Aorta (tissue), 5 donors: ENCODE measurements at regions not wholly inside any gene's neighbourhood (a gene's known extent, or its start where the extent isn't known, plus 50 kb on each side); places are given as distances from the start of the nearest gene placed in this dataset.
A peak's percentile ranks its signal among the peaks of the same experiment; 100 is the strongest.

Experiments used
- ATAC-seq: fragments of 200-7000 bp; cut with Tn5 transposase; one replicate; pipeline ENCODE4 v1.9.1; 2022; ENCODE audit warnings: moderate library complexity; ENCODE audit not compliant: low FRiP score
- DNase-seq, 2 donors: peaks; one replicate each; pipeline ENCODE4 v3.0.0-alpha.2; 2020
- H3K27ac ChIP-seq, 2 donors: one replicate each; pipeline ENCODE4 v1.5.1; 2013; ENCODE audit warnings: low read length in 2 of 2, mild to moderate bottlenecking in 2 of 2, moderate library complexity in 2 of 2, control low read depth in 1 of 2, inconsistent platforms in 1 of 2, low read depth in 1 of 2
- H3K27me3 ChIP-seq, 2 donors: one replicate each; pipeline ENCODE4 v1.6.1; 2013; ENCODE audit warnings: control low read depth in 1 of 2, low read length in 1 of 2, mild to moderate bottlenecking in 1 of 2, moderate library complexity in 1 of 2; ENCODE audit not compliant: insufficient read depth in 2 of 2, control insufficient read depth in 1 of 2
- H3K36me3 ChIP-seq, 2 donors: one replicate each; pipeline ENCODE4 v1.6.1; 2013; ENCODE audit warnings: control low read depth in 1 of 2, low read length in 1 of 2, mild to moderate bottlenecking in 1 of 2; ENCODE audit not compliant: insufficient read depth in 2 of 2, control insufficient read depth in 1 of 2
- H3K4me1 ChIP-seq, 2 donors: one replicate each; pipeline ENCODE4 v1.6.1; 2013; ENCODE audit warnings: low read length in 2 of 2, control low read depth in 1 of 2, mild to moderate bottlenecking in 1 of 2, moderate library complexity in 1 of 2; ENCODE audit not compliant: insufficient read depth in 2 of 2, control insufficient read depth in 1 of 2
- H3K4me3 ChIP-seq, 2 donors: one replicate each; pipeline ENCODE4 v1.5.1; 2013; ENCODE audit warnings: low read length in 2 of 2, control low read depth in 1 of 2, mild to moderate bottlenecking in 1 of 2
- H3K9me3 ChIP-seq: one replicate; pipeline ENCODE4 v1.6.1; 2013; ENCODE audit warnings: mild to moderate bottlenecking, low read length; ENCODE audit not compliant: control insufficient read depth
- WGBS, 2 donors: extraction: QIAGEN DNeasy Blood & Tissue Kit; methylation state at CpG; one replicate each; pipeline ENCODE4 v1.1.7; 2013; 5-methylcytosine and 5-hydroxymethylcytosine counted together
- intact Hi-C, 2 donors: fragments of 100-400 bp; cut with DNase I; formaldehyde crosslinking; loops; one replicate each; pipeline versions ENCODE4 v1.14.2 to v1.15.0; 2022
- donor health status: healthy with polysubstance abuse.
- donor health status: Bipolar disorder and iron deficiency.
- donor health status: DM: no; HTN: no; CAD: no.
- donor health status: DM: no; HTN: no; CAD: no.
- donor health status: DM: yes; HTN: yes; CAD: no.

DNA sequence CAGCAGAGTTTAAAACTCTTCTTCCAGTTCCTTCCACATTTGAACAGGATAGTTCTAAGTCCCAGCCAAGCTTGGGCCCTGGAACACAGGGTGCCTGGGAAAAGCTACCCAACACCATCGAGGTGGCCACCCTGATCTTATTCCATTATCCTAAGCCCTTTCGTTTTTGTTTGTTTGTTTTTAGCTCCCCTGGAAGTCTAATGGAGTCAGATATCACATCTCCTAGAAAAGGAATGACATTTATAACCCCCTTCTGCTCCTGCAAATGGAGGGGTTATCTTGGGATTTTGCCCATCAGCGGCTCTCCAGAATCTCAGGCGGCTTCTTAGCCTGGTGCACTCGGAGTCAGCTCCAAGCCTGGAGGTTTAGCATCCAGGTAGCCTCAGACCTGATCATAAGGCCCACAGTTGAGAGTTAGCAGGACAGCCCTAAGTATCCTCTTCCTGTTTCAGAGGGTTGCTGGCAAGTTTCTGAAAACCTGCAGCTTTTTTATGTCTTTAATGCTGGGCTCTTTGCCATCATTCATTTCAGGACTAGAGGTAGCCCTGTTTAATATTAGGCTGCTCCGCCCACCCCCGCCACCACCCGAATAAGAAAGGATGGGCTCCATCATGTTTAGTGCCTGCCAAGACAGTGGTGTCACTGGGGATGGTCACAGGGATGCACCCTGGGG lies 230.0 kb upstream of the LNX1 start:
- 70 to 73% methylated on average over 8 of the region's 8 CpGs for WGBS, 2 donors
- H3K27ac ChIP-seq, result no peak overlapping the region
- intact Hi-C loops, result no loop called here

DNA sequence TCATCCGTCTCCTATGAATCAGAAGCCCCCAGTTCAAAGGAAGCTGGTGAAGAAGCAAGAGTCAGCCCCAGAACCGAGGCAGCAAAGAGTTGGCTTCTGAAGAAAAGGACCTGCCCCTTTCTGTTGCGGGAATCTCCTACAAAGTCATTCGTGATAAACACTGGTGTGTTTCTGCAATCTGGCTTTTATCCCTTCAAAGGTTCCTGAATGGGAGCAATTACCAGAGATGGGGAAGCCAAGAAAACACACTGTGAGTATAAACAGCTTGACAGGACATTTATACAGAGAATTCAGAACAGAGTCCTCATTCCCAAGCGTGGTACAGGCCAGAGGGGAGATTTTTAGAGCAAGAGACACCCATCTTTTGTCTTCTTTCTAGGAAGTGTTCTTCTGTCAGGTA lies 226.8 kb upstream of the LNX1 start:
- H3K4me3 ChIP-seq, result no peak overlapping the region
- no peaks in the 10 kb centered on the region for H3K27me3 ChIP-seq
- DNase-seq (no peak), ATAC-seq (no peak)
- intact Hi-C loops, result no loop called here
- WGBS, 2 donors, result 67% methylated on average over 5 of the region's 5 CpGs
- H3K4me1 ChIP-seq, result no peaks in the 10 kb centered on the region
- no peaks in the 10 kb centered on the region for H3K9me3 ChIP-seq
- H3K36me3 ChIP-seq, result no peaks in the 10 kb centered on the region
- no peak overlapping the region for H3K27ac ChIP-seq

More for the DNA sequence above, 230.0 kb upstream of the LNX1 start:
- Histone ChIP-seq H3K9me3 (no peaks in the 10 kb centered on the region), H3K4me3 (no peak overlapping the region), H3K27me3 (no peaks in the 10 kb centered on the region), H3K36me3 (no peaks in the 10 kb centered on the region), H3K4me1 (no peaks in the 10 kb centered on the region)
- ATAC-seq, result no peak
- no peak for DNase-seq

DNA sequence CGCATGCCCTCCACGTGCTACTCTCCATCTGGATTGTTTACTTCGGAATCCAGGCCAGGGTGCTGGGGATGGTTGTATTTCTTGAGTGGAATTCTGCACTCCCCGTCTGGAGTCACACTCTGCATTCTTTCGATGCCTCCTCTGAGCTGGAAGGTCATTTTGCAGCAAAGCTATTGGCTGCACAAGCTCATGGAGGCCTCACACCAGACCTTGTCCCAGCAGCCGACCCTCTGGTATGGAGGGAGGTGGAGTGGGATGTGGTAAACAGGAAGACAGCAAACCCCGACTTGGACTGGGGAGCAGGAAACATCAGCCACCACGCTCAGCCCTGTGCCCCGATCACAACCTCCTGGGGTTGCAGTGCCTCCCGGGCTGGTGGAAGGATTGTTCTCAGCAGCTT lies 225.3 kb upstream of the LNX1 start:
- H3K36me3 ChIP-seq, result no peaks in the 10 kb centered on the region
- 72 to 80% methylated on average over 10 of the region's 10 CpGs for WGBS, 2 donors
- H3K4me1 ChIP-seq, result no peaks in the 10 kb centered on the region
- H3K27me3 ChIP-seq, result no peaks in the 10 kb centered on the region
- ATAC-seq, result no peak
- no peak overlapping the region for H3K4me3 ChIP-seq
- H3K9me3 ChIP-seq, result no peaks in the 10 kb centered on the region
- intact Hi-C loops, result no loop called here
- DNase-seq, result no peak
- H3K27ac ChIP-seq, result no peak overlapping the region

DNA sequence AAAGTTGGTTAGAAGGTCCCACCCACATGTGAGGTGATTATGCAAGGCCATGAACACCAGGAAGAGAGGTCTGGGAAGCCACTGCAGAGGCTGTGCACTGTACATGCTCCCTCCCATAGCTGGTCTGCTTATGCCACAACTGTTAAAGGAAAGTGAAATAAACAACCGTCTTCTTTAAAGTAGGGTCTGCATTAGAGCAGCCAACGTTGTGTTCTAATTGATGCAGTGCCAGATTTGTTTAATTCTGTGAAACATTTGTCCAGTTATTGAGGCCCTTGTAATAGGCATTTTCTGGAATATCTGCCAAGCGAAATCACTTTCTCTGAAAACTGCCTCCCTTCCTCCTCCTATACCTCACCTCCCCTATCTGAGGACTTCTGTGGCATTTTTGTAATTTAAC lies 224.0 kb upstream of the LNX1 start:
- WGBS, 2 donors, result 85 to 87% methylated on average over 3 of the region's 3 CpGs

DNA sequence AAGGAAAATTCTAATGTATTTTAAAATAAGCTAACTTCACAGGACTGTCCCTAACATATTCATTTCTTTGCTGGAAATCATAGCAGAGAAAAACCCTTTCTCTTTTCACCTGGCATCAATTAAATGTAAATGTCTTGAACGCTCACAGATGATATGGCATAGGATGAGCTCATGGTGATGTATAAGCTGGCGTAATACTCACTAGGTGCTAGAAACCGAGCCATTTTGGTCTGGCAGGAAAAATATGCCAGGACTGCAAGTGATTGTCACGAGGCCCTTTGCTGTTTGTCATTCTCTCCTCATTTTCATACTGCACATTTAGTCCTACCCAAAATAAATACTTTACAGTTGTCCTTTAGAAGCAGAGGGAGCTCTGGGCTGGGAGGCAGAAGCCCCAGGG lies 222.7 kb upstream of the LNX1 start:
- 81 to 83% methylated on average over 4 of the region's 4 CpGs for WGBS, 2 donors
- Histone ChIP-seq H3K27me3 (no peaks in the 10 kb centered on the region), H3K4me3 (no peak overlapping the region), H3K27ac (no peak overlapping the region), H3K9me3 (no peaks in the 10 kb centered on the region), H3K4me1 (no peaks in the 10 kb centered on the region), H3K36me3 (no peaks in the 10 kb centered on the region)
- ATAC-seq (no peak), DNase-seq (no peak)
- intact Hi-C loops, result no loop called here

More for the DNA sequence above, 224.0 kb upstream of the LNX1 start:
- intact Hi-C loops, result no loop called here
- H3K4me1 ChIP-seq, result no peaks in the 10 kb centered on the region
- H3K36me3 ChIP-seq, result no peaks in the 10 kb centered on the region
- H3K27ac ChIP-seq, result no peak overlapping the region
- no peak for ATAC-seq
- H3K27me3 ChIP-seq, result no peaks in the 10 kb centered on the region
- H3K4me3 ChIP-seq, result no peak overlapping the region
- no peaks in the 10 kb centered on the region for H3K9me3 ChIP-seq
- no peak for DNase-seq

- intact Hi-C loops, result no loop called here
- H3K9me3 ChIP-seq, result no peaks in the 10 kb centered on the region
- ATAC-seq (no peak), DNase-seq (no peak)
- 98% methylated on average over 4 of the region's 4 CpGs for WGBS, 2 donors
- H3K4me1 ChIP-seq, result no peaks in the 10 kb centered on the region
- H3K4me3 ChIP-seq, result no peak overlapping the region
- H3K27me3 ChIP-seq, result no peaks in the 10 kb centered on the region
- H3K36me3 ChIP-seq, result no peaks in the 10 kb centered on the region
- H3K27ac ChIP-seq, result no peak overlapping the region
Measured at GRCh38 chr4:53810643-53811042, 219.4 kb upstream of the LNX1 start.

- WGBS, 2 donors, result 93 to 95% methylated on average over 3 of the region's 3 CpGs
- H3K9me3 ChIP-seq, result no peaks in the 10 kb centered on the region
- intact Hi-C loops, result no loop called here
Measured at GRCh38 chr4:53809816-53810215, 218.5 kb upstream of the LNX1 start.

GRCh38 chr4:53805291-53805690 lies 214.0 kb upstream of the LNX1 start:
- Histone ChIP-seq H3K36me3 (no peaks in the 10 kb centered on the region), H3K27me3 (no peaks in the 10 kb centered on the region), H3K9me3 (no peaks in the 10 kb centered on the region), H3K27ac (no peak overlapping the region), H3K4me3 (no peak overlapping the region), H3K4me1 (no peaks in the 10 kb centered on the region)
- 75 to 76% methylated on average over 5 of the region's 5 CpGs for WGBS, 2 donors
- DNase-seq (no peak), ATAC-seq (no peak)
- intact Hi-C loops, result no loop called here

More at GRCh38 chr4:53809816-53810215, 218.5 kb upstream of the LNX1 start:
- H3K36me3 ChIP-seq, result no peaks in the 10 kb centered on the region
- ATAC-seq (no peak), DNase-seq (no peak)
- no peaks in the 10 kb centered on the region for H3K4me1 ChIP-seq
- H3K4me3 ChIP-seq, result no peak overlapping the region
- H3K27me3 ChIP-seq, result no peaks in the 10 kb centered on the region
- no peak overlapping the region for H3K27ac ChIP-seq

DNA sequence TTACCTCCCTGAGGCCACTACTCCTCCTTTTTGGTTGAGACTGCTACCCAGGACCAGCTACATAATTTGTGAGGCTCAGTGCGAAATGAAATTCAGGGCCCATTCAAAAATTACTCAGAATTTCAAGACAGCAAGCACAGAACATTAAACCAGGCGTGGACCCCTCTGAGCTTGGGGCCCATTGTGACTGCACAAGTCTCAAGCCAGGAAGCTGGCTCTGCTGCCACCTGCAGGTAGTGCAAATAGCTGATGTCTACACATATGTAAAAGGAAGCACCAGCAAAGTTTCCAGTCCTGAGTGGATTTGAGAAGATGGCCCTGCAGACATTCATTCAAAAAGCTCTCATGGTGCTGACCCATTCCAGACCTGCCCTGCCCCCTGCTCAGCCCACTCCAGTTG lies 213.4 kb upstream of the LNX1 start:
- Histone ChIP-seq H3K4me3 (no peak overlapping the region), H3K27ac (no peak overlapping the region), H3K4me1 (no peaks in the 10 kb centered on the region), H3K36me3 (no peaks in the 10 kb centered on the region), H3K27me3 (no peaks in the 10 kb centered on the region), H3K9me3 (no peaks in the 10 kb centered on the region)
- DNase-seq (peak in 1 of 2 donors; percentile 63), ATAC-seq (no peak)
- intact Hi-C loops, result no loop called here
- 76 to 81% methylated on average over 2 of the region's 2 CpGs for WGBS, 2 donors
